Right forelimb (tissue), 1 donor: ENCODE measurements at regions not wholly inside any gene's neighbourhood (a gene's known extent, or its start where the extent isn't known, plus 50 kb on each side); places are given as distances from the start of the nearest gene placed in this dataset.
"Not testable (repeated sequence)": the region's sequence is repeated elsewhere in the genome, so short reads cannot be mapped to it uniquely, and the experiment has no call there.

Source experiments
- DNase-seq: peaks from one replicate; pipeline ENCODE4 v3.0.0-alpha.2; 2018

DNA sequence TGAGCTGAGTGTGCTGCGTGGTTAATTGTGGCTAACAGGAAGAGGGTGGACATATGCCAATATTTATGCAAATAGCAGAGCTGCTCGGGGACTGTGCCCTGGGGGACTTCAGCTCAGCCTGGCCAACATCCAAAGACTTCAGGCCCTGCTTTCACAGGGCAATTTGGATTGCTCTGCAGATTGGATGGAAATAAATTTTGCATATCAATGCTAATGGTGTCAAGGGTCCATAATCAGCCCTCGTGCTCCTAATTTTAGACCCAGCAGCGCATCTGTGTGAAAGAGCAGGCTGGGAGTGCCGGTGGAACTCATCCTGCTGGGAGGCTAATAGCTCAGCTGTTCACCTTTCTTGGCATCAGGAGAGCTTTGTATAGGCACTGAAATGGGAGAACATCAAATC, 270.1 kb downstream of the TCERG1L start:
- DNase-seq: no peak

DNA sequence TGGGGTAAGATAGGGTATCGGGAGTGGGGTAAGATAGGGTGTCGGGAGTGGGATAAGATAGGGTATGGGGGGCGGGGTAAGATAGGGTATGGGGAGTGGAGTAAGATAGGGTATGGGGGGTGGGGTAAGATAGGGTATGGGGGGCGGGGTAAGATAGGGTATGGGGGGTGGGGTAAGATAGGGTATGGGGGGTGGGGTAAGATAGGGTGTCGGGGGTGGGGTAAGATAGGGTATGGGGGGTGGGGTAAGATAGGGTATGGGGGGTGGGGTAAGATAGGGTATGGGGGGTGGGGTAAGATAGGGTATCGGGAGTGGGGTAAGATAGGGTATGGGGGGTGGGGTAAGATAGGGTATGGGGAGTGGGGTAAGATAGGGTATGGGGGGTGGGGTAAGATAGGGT, 269.5 kb downstream of the TCERG1L start:
- not testable (repeated sequence) for DNase-seq
